GM15510 (cell line): ENCODE measurements at regions not wholly inside any gene's neighbourhood (a gene's known extent, or its start where the extent isn't known, plus 50 kb on each side); places are given as distances from the start of the nearest gene placed in this dataset.

Source experiments
- POLR2A ChIP-seq: IDR thresholded peaks from 3 replicates; pipeline ENCODE4 v1.6.1; 2011; ENCODE audit warnings: borderline replicate concordance; ENCODE audit not compliant: insufficient read length; ENCODE audit errors: extremely low read depth

GRCh38 chr13:40471911-40472310, 194.5 kb downstream of the FOXO1 start:
- TF ChIP-seq POLR2A = no peak

- TF ChIP-seq POLR2A = no peak
Observed at GRCh38 chr13:40472427-40473220, 193.8 kb downstream of the FOXO1 start.

DNA sequence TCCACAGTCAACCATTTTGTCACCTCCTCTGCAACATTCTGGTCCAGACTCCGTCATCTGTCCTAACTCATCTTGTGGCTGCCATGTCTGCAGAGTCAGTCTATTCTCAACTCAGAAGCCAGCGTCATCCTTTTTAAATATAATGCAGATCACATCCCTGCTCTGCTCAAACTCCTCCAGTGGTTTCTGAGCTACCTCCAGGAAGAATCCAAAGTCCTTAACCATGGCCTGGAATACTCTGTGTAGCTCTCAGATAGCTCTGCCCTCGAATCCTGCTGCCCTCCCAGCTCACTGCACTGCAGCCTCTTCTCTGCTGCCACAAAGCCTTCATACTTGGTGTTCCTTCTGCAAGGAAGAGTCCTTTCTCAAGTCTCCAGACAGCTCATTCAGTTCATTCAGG, 190.8 kb downstream of the FOXO1 start:
- no peak for TF ChIP-seq POLR2A

- TF ChIP-seq POLR2A = no peak
Observed at GRCh38 chr13:40476175-40476958, 190.1 kb downstream of the FOXO1 start.

- no peak for TF ChIP-seq POLR2A
Observed at GRCh38 chr13:40477623-40478608, 188.5 kb downstream of the FOXO1 start.

DNA sequence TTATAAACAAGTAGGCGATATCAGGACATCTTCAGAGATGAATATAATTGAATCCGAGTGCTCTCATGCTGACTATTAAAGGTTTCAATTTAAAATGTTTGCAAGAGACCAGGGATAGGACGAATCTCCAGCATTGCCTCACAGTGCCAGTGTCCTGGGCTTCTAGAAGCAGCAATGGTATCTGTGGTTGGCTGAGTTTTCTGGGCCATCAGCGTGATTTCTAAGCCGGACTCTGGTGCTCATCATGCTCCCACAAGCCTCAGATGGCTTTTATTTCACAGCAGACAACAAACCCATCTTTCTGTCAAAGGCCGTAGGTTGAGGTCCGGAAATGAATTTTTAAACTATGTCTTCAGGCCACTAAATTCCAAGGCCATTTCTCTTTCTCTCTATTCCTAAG, 187.7 kb downstream of the FOXO1 start:
- TF ChIP-seq POLR2A = no peak

DNA sequence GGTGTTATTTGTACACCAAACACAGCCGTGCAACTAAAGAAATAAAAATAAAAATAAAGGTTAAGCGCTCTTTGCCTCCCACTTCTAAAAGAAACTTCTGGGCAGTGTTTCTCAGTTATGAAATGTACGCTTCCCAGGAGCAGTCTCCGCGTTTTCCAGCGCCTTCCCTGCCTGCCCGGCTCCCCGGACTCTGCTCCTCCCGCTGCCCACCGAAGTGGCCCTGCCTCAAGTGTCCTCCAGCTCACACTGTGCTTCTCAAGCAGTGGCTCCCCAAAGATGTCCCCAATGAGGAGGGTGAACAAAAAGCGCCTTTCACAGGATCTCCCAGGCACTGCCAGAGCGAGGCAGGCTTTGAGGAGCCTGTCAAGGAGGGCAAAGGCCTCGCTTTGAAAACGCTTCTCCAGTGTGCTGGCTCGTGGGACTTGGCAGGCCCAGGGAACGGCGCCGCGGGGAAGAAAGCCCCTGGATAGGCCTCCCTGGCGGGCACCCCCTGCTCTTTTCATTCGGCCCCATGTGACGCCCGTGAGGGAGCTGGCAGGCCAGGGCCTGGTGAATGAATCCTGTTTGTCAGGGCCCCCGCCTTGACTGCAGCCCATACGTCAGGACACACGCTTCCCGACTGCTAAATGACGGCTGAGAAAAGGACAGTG, 187.1 kb downstream of the FOXO1 start:
- no peak for TF ChIP-seq POLR2A

- TF ChIP-seq POLR2A = no peak
Observed at GRCh38 chr13:40480012-40480914, 186.2 kb downstream of the FOXO1 start.

DNA sequence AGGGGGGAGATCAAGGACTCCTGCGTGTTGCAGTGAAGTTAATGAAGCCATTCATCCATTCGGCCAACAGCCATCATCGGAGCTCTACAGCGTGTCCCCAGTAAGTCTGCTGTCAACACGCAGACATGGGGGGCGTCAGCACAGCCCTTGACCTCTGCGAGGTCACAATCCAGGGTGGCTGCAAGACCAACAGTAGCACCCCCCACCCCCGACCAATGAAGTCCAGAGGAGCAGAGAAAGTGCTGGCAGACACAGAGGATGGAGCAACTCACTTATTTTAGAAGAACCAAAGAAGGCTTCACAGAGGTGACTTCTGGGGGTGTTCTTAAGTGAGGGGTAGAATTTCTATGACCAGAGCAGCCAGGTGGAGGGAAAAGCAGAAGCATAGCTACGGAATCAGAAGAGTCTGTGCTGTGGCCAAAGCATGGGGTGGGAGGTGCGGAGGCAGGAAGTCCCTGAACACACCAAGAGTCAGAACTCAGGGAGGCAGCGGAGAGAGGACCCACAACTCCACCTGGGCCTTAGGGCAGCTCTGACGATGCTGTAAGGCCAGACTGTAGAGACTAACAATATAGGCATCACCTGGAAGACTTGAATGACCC, 185.4 kb downstream of the FOXO1 start:
- TF ChIP-seq POLR2A = no peak

DNA sequence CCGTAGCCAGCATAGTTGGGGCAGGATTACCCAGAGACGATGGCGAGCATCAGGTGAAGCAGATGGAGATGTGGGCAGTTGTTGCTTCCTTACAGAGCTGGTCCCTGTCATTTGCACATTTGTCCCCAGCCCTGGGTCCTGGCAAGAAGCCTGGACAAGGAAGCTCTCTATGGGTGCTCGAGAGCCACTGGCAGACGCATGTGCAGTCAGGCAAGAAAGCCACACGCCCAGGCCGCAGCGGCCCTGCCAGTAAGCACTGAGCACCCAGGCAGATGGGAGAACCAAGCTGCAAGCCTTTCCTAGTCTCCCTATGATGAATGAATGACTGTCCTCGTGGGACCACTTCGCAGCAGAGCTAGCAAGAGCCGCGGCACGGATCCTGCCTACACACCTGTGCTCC, 182.8 kb downstream of the FOXO1 start:
- TF ChIP-seq POLR2A = no peak

DNA sequence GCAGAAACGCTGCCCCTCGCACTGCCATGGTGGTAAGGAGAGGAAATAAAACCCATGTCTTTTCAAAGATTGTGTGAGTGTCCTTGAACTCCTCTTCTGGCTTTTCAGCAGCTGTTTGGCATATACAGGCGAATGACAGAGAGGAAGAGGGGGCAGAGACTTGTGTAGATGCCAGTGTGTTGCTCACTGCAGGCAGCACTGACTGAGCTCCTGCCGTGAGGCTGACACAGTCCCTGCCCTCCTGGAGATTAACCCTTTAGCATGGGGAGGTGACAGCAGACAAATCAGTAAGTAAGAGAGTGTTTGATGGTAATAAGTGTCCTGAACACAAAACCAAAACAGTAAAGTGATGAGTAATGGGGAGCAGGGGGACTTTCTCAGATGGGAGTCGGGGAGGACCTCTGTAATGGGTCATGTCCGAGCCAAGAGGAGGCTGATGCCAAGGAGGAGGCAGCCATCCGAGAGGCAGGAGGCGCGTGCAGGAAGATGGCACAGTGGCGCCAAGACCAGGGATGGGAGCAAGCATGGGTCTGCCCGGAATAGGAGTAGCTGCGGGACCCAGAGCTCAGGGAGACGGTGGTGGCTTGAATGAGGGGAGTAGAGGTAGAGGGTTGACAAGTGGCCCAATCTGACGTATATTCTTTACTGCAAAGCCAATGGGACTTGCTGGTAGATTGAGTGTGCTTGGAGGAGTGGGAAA, 182.2 kb downstream of the FOXO1 start:
- no peak for TF ChIP-seq POLR2A

- no peak for TF ChIP-seq POLR2A
Observed at GRCh38 chr13:40484974-40485373, 181.5 kb downstream of the FOXO1 start.

- no peak for TF ChIP-seq POLR2A
Observed at GRCh38 chr13:40485611-40486517, 180.6 kb downstream of the FOXO1 start.
